ENCODE measurements at regions not wholly inside any gene's neighbourhood (a gene's known extent, or its start where the extent isn't known, plus 50 kb on each side); places are given as distances from the start of the nearest gene placed in this dataset.

DNA sequence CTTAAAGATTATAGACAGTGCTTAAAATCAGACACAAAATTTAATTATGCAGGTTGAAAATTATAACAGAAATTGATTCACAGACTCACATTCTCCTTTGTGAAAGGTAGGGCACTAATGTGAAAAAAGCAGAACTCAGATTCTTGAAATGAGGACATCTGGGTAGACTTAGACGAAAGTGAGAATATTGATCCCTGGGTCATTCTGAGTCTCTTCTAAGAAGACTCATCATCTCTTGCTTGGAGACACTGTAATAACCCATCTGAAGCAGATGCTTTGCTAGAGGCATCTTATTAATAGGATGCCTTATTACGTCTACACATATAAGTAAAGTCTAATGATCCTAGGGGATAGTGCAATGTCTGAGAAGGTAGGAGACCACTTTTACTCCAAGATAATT, 274.4 kb downstream of the HINT1 start:
- TF ChIP-seq, protein P1, sequence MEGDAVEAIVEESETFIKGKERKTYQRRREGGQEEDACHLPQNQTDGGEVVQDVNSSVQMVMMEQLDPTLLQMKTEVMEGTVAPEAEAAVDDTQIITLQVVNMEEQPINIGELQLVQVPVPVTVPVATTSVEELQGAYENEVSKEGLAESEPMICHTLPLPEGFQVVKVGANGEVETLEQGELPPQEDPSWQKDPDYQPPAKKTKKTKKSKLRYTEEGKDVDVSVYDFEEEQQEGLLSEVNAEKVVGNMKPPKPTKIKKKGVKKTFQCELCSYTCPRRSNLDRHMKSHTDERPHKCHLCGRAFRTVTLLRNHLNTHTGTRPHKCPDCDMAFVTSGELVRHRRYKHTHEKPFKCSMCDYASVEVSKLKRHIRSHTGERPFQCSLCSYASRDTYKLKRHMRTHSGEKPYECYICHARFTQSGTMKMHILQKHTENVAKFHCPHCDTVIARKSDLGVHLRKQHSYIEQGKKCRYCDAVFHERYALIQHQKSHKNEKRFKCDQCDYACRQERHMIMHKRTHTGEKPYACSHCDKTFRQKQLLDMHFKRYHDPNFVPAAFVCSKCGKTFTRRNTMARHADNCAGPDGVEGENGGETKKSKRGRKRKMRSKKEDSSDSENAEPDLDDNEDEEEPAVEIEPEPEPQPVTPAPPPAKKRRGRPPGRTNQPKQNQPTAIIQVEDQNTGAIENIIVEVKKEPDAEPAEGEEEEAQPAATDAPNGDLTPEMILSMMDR (IDR thresholded peaks at IDR 0.05), result no peak
- no peak for TF ChIP-seq POLR2A (IDR thresholded peaks at IDR 0.05)
